IMR-90 (cell line): ENCODE measurements at regions not wholly inside any gene's neighbourhood (a gene's known extent, or its start where the extent isn't known, plus 50 kb on each side); places are given as distances from the start of the nearest gene placed in this dataset.

ENCODE experiments used
- ATAC-seq: fragments of 200-7000 bp; cut with Tn5 transposase; 2 replicates; pipeline ENCODE4 v1.9.1; 2020; ENCODE audit warnings: low read depth, mild to moderate bottlenecking, moderate library complexity
- BruUV-seq: library from RNA; stranded (reverse); fragments of 400-500 nt; replicated peaks from 2 replicates; lab custom pipeline; 2021; lab: Mats Ljungman, UMichigan
- CTCF ChIA-PET: fragments of 300-600 bp; formaldehyde crosslinking; extraction: SDS; loops from one replicate; lab custom pipeline; 2021; ENCODE audit warnings: antibody characterized with exemption; lab: Yijun Ruan, JAX
- POLR2A ChIA-PET: fragments of 300-600 bp; sonication (Branson Sonifier 250); formaldehyde crosslinking; loops from one replicate; lab custom pipeline; 2022; ENCODE audit warnings: antibody characterized with exemption; ENCODE audit not compliant: unreplicated experiment; lab: Charles Lee
- DNase-seq: peaks from one replicate; pipeline ENCODE4 v3.0.0; 2013
- H2AFZ ChIP-seq: replicated peaks from 2 replicates; pipeline ENCODE3; 2013; ENCODE audit warnings: low read length, mild to moderate bottlenecking; ENCODE audit not compliant: poor library complexity
- H2AK5ac ChIP-seq: 2 replicates; pipeline ENCODE4 v1.6.1; 2013; ENCODE audit warnings: low read depth, low read length, inconsistent platforms
- H2AK9ac ChIP-seq: replicated peaks from 2 replicates; pipeline ENCODE3; 2013; ENCODE audit warnings: mild to moderate bottlenecking, low read depth, low read length, moderate library complexity; ENCODE audit not compliant: poor library complexity
- H2BK120ac ChIP-seq: 2 replicates; pipeline ENCODE4 v1.6.1; 2013; ENCODE audit warnings: low read depth, low read length, inconsistent platforms
- H2BK15ac ChIP-seq: 3 replicates; pipeline ENCODE4 v1.6.1; 2013; ENCODE audit warnings: low read depth, low read length, inconsistent platforms
- H2BK20ac ChIP-seq: 2 replicates; pipeline ENCODE4 v1.6.1; 2013; ENCODE audit warnings: low read depth, mild to moderate bottlenecking, inconsistent platforms, low read length, moderate library complexity
- H2BK5ac ChIP-seq: 2 replicates; pipeline ENCODE4 v1.6.1; 2013; ENCODE audit warnings: mild to moderate bottlenecking, low read depth, low read length, inconsistent platforms; ENCODE audit not compliant: poor library complexity, severe bottlenecking
- H3K14ac ChIP-seq: replicated peaks from 2 replicates; pipeline ENCODE4 v1.6.1; 2013; ENCODE audit warnings: low read depth, low read length, inconsistent platforms
- H3K18ac ChIP-seq: 2 replicates; pipeline ENCODE4 v1.6.1; 2013; ENCODE audit warnings: low read depth, low read length, control low read depth
- H3K23ac ChIP-seq: 2 replicates; pipeline ENCODE4 v1.6.1; 2013; ENCODE audit warnings: low read depth, low read length, inconsistent platforms
- H3K27ac ChIP-seq: 2 replicates; pipeline ENCODE4 v1.5.1; 2013; ENCODE audit warnings: mild to moderate bottlenecking, control low read depth, low read length; ENCODE audit not compliant: insufficient read depth
- H3K27me3 ChIP-seq: 2 replicates; pipeline ENCODE4 v1.6.1; 2013; ENCODE audit warnings: low read length; ENCODE audit not compliant: control insufficient read depth, insufficient read depth
- H3K36me3 ChIP-seq: 2 replicates; pipeline ENCODE4 v1.6.1; 2013; ENCODE audit warnings: low read length, mixed read lengths; ENCODE audit not compliant: control insufficient read depth, insufficient read depth
- H3K4ac ChIP-seq: 2 replicates; pipeline ENCODE4 v1.6.1; 2013; ENCODE audit warnings: low read depth, low read length, inconsistent platforms
- H3K4me1 ChIP-seq: 2 replicates; pipeline ENCODE4 v1.6.1; 2013; ENCODE audit warnings: low read length, mixed read lengths; ENCODE audit not compliant: control insufficient read depth, insufficient read depth
- H3K4me2 ChIP-seq: 2 replicates; pipeline ENCODE4 v1.6.1; 2013; ENCODE audit warnings: low read depth, mild to moderate bottlenecking, control low read depth, low read length, moderate library complexity
- H3K4me3 ChIP-seq: 2 replicates; pipeline ENCODE4 v1.5.1; 2013; ENCODE audit warnings: low read depth, mild to moderate bottlenecking, control low read depth, low read length, moderate library complexity; ENCODE audit not compliant: insufficient read depth
- H3K56ac ChIP-seq: 2 replicates; pipeline ENCODE4 v1.6.1; 2013; ENCODE audit warnings: low read length, inconsistent platforms; ENCODE audit not compliant: insufficient read depth; ENCODE audit errors: extremely low read depth
- H3K79me1 ChIP-seq, 2 experiments: 2 replicates each; pipeline ENCODE4 v1.6.1; 2013; ENCODE audit warnings: low read length in 2 of 2, inconsistent platforms in 1 of 2, low read depth in 1 of 2
- H3K9ac ChIP-seq: 2 replicates; pipeline ENCODE4 v1.6.1; 2013; ENCODE audit warnings: low read depth, low read length, control low read depth
- H3K9me1 ChIP-seq: 2 replicates; pipeline ENCODE4 v1.6.1; 2013; ENCODE audit warnings: low read length, inconsistent platforms; ENCODE audit not compliant: insufficient read depth
- H3K9me3 ChIP-seq: 2 replicates; pipeline ENCODE4 v1.6.1; 2013; ENCODE audit warnings: low read length; ENCODE audit not compliant: control insufficient read depth, insufficient read depth
- H4K20me1 ChIP-seq: 2 replicates; pipeline ENCODE4 v1.6.1; 2013; ENCODE audit warnings: low read length, inconsistent platforms; ENCODE audit not compliant: insufficient read depth
- H4K5ac ChIP-seq: 2 replicates; pipeline ENCODE4 v1.6.1; 2013; ENCODE audit warnings: mild to moderate bottlenecking, low read depth, low read length, control low read depth
- H4K8ac ChIP-seq, 2 experiments: 2 replicates each; pipeline ENCODE4 v1.6.1; 2013; ENCODE audit warnings: low read depth in 2 of 2, low read length in 2 of 2, control low read depth in 1 of 2, inconsistent platforms in 1 of 2
- H4K91ac ChIP-seq: 2 replicates; pipeline ENCODE4 v1.6.1; 2013; ENCODE audit warnings: low read depth, low read length, inconsistent platforms; ENCODE audit not compliant: insufficient read depth
- CEBPB ChIP-seq: IDR thresholded peaks from 2 replicates; pipeline ENCODE4 v1.6.1; 2012; ENCODE audit warnings: low read depth, low read length, improper control_type of control experiment
- CHD1 ChIP-seq: IDR thresholded peaks from 2 replicates; pipeline ENCODE4 v1.6.1; 2012; ENCODE audit warnings: low read depth, low read length, improper control_type of control experiment
- FOS ChIP-seq: fragments of 150-350 bp; IDR thresholded peaks from 2 replicates; pipeline ENCODE4 v1.6.1; 2016; ENCODE audit warnings: low read depth, low read length
- MAZ ChIP-seq: IDR thresholded peaks from 2 replicates; pipeline ENCODE4 v1.6.1; 2012; ENCODE audit warnings: low read depth, mild to moderate bottlenecking, low read length, improper control_type of control experiment, moderate library complexity, borderline replicate concordance
- MXI1 ChIP-seq: IDR thresholded peaks from 2 replicates; pipeline ENCODE4 v1.6.1; 2012; ENCODE audit warnings: low read depth, mild to moderate bottlenecking, low read length, moderate library complexity, borderline replicate concordance
- NFE2L2 ChIP-seq: fragments of 150-350 bp; IDR thresholded peaks from 2 replicates; pipeline ENCODE4 v1.6.1; 2016; ENCODE audit warnings: low read depth, mild to moderate bottlenecking, low read length
- POLR2A ChIP-seq: IDR thresholded peaks from 2 replicates; pipeline ENCODE4 v1.6.1; 2012; ENCODE audit warnings: mild to moderate bottlenecking, low read depth, low read length
- RCOR1 ChIP-seq: IDR thresholded peaks from 2 replicates; pipeline ENCODE4 v1.6.1; 2012; ENCODE audit warnings: mild to moderate bottlenecking, low read length, improper control_type of control experiment; ENCODE audit not compliant: insufficient replicate concordance
- RFX5 ChIP-seq: IDR thresholded peaks from 2 replicates; pipeline ENCODE4 v1.8.0; 2012; ENCODE audit warnings: low read depth, mild to moderate bottlenecking, low read length, moderate library complexity
- SMC3 ChIP-seq: fragments of 150-350 bp; IDR thresholded peaks from 2 replicates; pipeline ENCODE4 v1.6.1; 2016; ENCODE audit warnings: low read depth, mild to moderate bottlenecking, antibody characterized with exemption, low read length, moderate library complexity
- USF2 ChIP-seq: fragments of 150-350 bp; IDR thresholded peaks from 2 replicates; pipeline ENCODE4 v1.6.1; 2017; ENCODE audit warnings: mild to moderate bottlenecking, antibody characterized with exemption, low read length, low read depth
- WGBS, 2 experiments: methylation state at CpG; one replicate each; pipeline versions ENCODE4 v1.1.5 to v1.1.7; 2013; ENCODE audit warnings: missing lambda C conversion rate in 2 of 2; ENCODE audit not compliant: insufficient read length in 1 of 2; ENCODE audit errors: extremely low coverage in 2 of 2; 5-methylcytosine and 5-hydroxymethylcytosine counted together
- dilution Hi-C: fragments of 300-500 bp; cut with HindIII; formaldehyde crosslinking; loops from one replicate; pipeline ENCODE4 v1.14.3; 2018; ENCODE audit warnings: low sequenced_read_pairs; ENCODE audit not compliant: unreplicated experiment
- in situ Hi-C: fragments of 300-500 bp; cut with MboI; formaldehyde crosslinking; loops from 3 replicates; pipeline ENCODE4 v1.14.3; 2019; ENCODE audit warnings: low sequenced_read_pairs, inconsistent platforms, mixed read lengths
- intact Hi-C: fragments of 100-400 bp; cut with micrococcal nuclease; formaldehyde crosslinking; loops from 2 replicates; pipeline ENCODE4 v1.10.0; 2022
- TF ChIP-seq, protein P1 (sequence below): conservative IDR thresholded peaks from 2 replicates; pipeline ENCODE4 v1.5.1; 2012; ENCODE audit warnings: mild to moderate bottlenecking, low read depth, low read length, improper control_type of control experiment
- TF ChIP-seq, protein P2 (sequence below): fragments of 150-350 bp; IDR thresholded peaks from 2 replicates; pipeline ENCODE4 v1.6.1; 2016; ENCODE audit warnings: low read depth, mild to moderate bottlenecking, low read length, moderate library complexity, borderline replicate concordance

- in situ Hi-C loops, result no loop called here
- ChIA-PET POLR2A (no interaction called here), CTCF (no interaction called here)
- Histone ChIP-seq H3K27me3 (peaks cover 32% of the 10 kb centered on the region), H3K36me3 (no peaks in the 10 kb centered on the region), H4K8ac (no peak overlapping the region), H3K14ac (no peak overlapping the region), H3K4me2 (no peak overlapping the region), H3K56ac (no peak overlapping the region), H3K79me1 (no peaks in the 10 kb centered on the region), H2AK9ac (no peak overlapping the region), H2BK5ac (no peak overlapping the region), H2AFZ (no peak overlapping the region), H3K4ac (no peak overlapping the region), H3K18ac (no peak overlapping the region), H4K91ac (no peak overlapping the region), H2BK120ac (no peak overlapping the region), H4K20me1 (no peaks in the 10 kb centered on the region), H3K4me3 (no peak overlapping the region), H4K5ac (no peak overlapping the region), H3K9me3 (no peaks in the 10 kb centered on the region), H3K9me1 (no peaks in the 10 kb centered on the region), H3K9ac (no peak overlapping the region), H3K27ac (no peak overlapping the region), H2BK20ac (no peak overlapping the region), H2AK5ac (no peak overlapping the region), H2BK15ac (no peak overlapping the region), H3K4me1 (no peaks in the 10 kb centered on the region), H3K23ac (no peak overlapping the region)
- dilution Hi-C loops, result no loop called here
- BruUV-seq, result no TSS peak
- TF ChIP-seq CHD1 (no peak), RCOR1 (no peak), MAZ (no peak), RFX5 (no peak), SMC3 (no peak), MXI1 (no peak), USF2 (no peak), FOS (no peak), POLR2A (no peak), CEBPB (no peak), NFE2L2 (no peak)
- TF ChIP-seq, protein P1, sequence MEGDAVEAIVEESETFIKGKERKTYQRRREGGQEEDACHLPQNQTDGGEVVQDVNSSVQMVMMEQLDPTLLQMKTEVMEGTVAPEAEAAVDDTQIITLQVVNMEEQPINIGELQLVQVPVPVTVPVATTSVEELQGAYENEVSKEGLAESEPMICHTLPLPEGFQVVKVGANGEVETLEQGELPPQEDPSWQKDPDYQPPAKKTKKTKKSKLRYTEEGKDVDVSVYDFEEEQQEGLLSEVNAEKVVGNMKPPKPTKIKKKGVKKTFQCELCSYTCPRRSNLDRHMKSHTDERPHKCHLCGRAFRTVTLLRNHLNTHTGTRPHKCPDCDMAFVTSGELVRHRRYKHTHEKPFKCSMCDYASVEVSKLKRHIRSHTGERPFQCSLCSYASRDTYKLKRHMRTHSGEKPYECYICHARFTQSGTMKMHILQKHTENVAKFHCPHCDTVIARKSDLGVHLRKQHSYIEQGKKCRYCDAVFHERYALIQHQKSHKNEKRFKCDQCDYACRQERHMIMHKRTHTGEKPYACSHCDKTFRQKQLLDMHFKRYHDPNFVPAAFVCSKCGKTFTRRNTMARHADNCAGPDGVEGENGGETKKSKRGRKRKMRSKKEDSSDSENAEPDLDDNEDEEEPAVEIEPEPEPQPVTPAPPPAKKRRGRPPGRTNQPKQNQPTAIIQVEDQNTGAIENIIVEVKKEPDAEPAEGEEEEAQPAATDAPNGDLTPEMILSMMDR, result no peak
- TF ChIP-seq, protein P2, sequence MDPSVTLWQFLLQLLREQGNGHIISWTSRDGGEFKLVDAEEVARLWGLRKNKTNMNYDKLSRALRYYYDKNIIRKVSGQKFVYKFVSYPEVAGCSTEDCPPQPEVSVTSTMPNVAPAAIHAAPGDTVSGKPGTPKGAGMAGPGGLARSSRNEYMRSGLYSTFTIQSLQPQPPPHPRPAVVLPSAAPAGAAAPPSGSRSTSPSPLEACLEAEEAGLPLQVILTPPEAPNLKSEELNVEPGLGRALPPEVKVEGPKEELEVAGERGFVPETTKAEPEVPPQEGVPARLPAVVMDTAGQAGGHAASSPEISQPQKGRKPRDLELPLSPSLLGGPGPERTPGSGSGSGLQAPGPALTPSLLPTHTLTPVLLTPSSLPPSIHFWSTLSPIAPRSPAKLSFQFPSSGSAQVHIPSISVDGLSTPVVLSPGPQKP, result no peak
- ATAC-seq, result no peak
- no CpG with 5 or more reads among the region's 3 CpGs for whole genome bisulfite sequencing, 2 experiments
- intact Hi-C loops, result no loop called here
- no peak for DNase-seq
Measured at GRCh38 chr4:152202415-152202814, 333.5 kb downstream of the FBXW7 start.
